Stimulated activated CD4-positive, alpha-beta T cell treated with anti-CD3 and anti-CD28 coated beads, Interleukin-12 subunit alpha, Interleukin-12 subunit beta, amount 100 ng/mL, for 48 hours (primary cell): ENCODE measurements at regions not wholly inside any gene's neighbourhood (a gene's known extent, or its start where the extent isn't known, plus 50 kb on each side); places are given as distances from the start of the nearest gene placed in this dataset.

Experiments used
- DNase-seq, 3 donors: peaks; one replicate each; pipeline ENCODE4 v3.0.0-alpha.2; 2020; ENCODE audit warnings: low read depth in 2 of 3, low spot score in 1 of 3

GRCh38 chr7:67547183-67547907, 550.7 kb downstream of the TYW1 start:
- no peak for DNase-seq

GRCh38 chr7:67549126-67549525, 552.5 kb downstream of the TYW1 start:
- no peak for DNase-seq

GRCh38 chr7:67550801-67551436, 554.3 kb downstream of the TYW1 start:
- DNase-seq, result no peak

GRCh38 chr7:67552738-67553137, 556.1 kb downstream of the TYW1 start:
- DNase-seq, result no peak

GRCh38 chr7:67553378-67553777, 556.7 kb downstream of the TYW1 start:
- DNase-seq, result no peak

GRCh38 chr7:67554986-67555385, 558.4 kb downstream of the TYW1 start:
- DNase-seq, result no peak

- DNase-seq, result no peak
Observed at GRCh38 chr7:67564959-67565358, 568.3 kb downstream of the TYW1 start.

- no peak for DNase-seq
Observed at GRCh38 chr7:67566101-67566500, 569.5 kb downstream of the TYW1 start.

GRCh38 chr7:67571026-67571545, 574.5 kb downstream of the TYW1 start:
- no peak for DNase-seq

GRCh38 chr7:67573639-67574038, 577.0 kb downstream of the TYW1 start:
- no peak for DNase-seq

- no peak for DNase-seq
Observed at GRCh38 chr7:67588631-67589030, 592.0 kb downstream of the TYW1 start.

- DNase-seq, result no peak
Observed at GRCh38 chr7:67589183-67589582, 592.5 kb downstream of the TYW1 start.

- DNase-seq, result no peak
Observed at GRCh38 chr7:67590649-67591048, 594.0 kb downstream of the TYW1 start.

GRCh38 chr7:67593794-67594193, 597.2 kb downstream of the TYW1 start:
- no peak for DNase-seq

GRCh38 chr7:67595431-67596180, 599.0 kb downstream of the TYW1 start:
- no peak for DNase-seq

- no peak for DNase-seq
Observed at GRCh38 chr7:67597161-67597560, 600.5 kb downstream of the TYW1 start.

- no peak for DNase-seq
Observed at GRCh38 chr7:67598469-67598868, 601.8 kb downstream of the TYW1 start.

- DNase-seq, result no peak
Observed at GRCh38 chr7:67599331-67600062, 602.9 kb downstream of the TYW1 start.

- no peak for DNase-seq
Observed at GRCh38 chr7:67602246-67602887, 605.7 kb downstream of the TYW1 start.

GRCh38 chr7:67604461-67605386, 608.1 kb downstream of the TYW1 start:
- no peak for DNase-seq
